BLaER1 treated with 17β-estradiol and CSF1 and Interleukin-3, amounts not matched to agents 10 nM and 100 nM (cell line): ENCODE measurements at regions not wholly inside any gene's neighbourhood (a gene's known extent, or its start where the extent isn't known, plus 50 kb on each side); places are given as distances from the start of the nearest gene placed in this dataset.

Experiments
- H3K27ac ChIP-seq, 11 experiments: shearing (Covaris generic); formaldehyde crosslinking; 2 replicates each; pipeline ENCODE4 v1.8.1; 2022
- H3K27me3 ChIP-seq, 11 experiments: shearing (Covaris generic); formaldehyde crosslinking; 2 replicates each; pipeline ENCODE4 v1.8.1; 2022
- H3K36me3 ChIP-seq, 11 experiments: shearing (Covaris generic); formaldehyde crosslinking; 2 replicates each; pipeline ENCODE4 v1.8.1; 2022
- H3K4me1 ChIP-seq, 10 experiments: shearing (Covaris generic); formaldehyde crosslinking; 2 replicates each; pipeline ENCODE4 v1.8.1; 2022
- H3K4me2 ChIP-seq, 11 experiments: shearing (Covaris generic); formaldehyde crosslinking; 2 replicates each; pipeline ENCODE4 v1.8.1; 2022
- H3K4me3 ChIP-seq, 10 experiments: shearing (Covaris generic); formaldehyde crosslinking; 2 replicates each; pipeline ENCODE4 v1.8.1; 2022
- H3K9ac ChIP-seq, 11 experiments: shearing (Covaris generic); formaldehyde crosslinking; 2 replicates each; pipeline ENCODE4 v1.8.1; 2022
- H3K9me3 ChIP-seq, 11 experiments: shearing (Covaris generic); formaldehyde crosslinking; replicated peaks in 1 of 11; 2 replicates each; pipeline ENCODE4 v1.8.1; 2022
- H4K20me1 ChIP-seq, 11 experiments: shearing (Covaris generic); formaldehyde crosslinking; 2 replicates each; pipeline ENCODE4 v1.8.1; 2022
- Cebpa-rat ChIP-seq, 11 experiments: shearing (Covaris generic); IDR thresholded peaks; 2 replicates each; pipeline ENCODE4 v1.8.1; 2022

DNA sequence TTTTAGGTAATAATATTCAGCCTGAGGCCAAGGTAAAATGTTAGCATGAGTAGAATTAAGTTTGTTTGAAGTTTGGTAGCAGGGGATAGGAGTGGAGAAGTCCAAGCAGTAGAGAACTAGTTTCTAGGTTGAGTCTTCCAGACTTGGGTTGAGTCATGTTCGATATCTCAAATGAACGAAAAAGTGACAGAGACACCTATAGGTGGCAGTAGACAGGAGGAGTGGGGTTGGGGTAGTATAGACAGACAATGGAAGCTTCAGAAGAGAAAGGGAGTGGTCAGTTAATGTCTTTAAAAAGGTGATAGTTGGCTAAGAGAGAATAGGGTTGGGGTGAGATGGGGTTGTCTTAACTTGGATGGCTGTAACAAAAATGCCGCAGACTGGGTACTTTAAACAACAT is 58.7 kb upstream of the EMCN start:
- H3K27me3 ChIP-seq: no peaks in the 10 kb centered on the region
- H3K27ac ChIP-seq: no peak overlapping the region
- H3K9me3 ChIP-seq: no peaks in the 10 kb centered on the region
- no peaks in the 10 kb centered on the region for H3K4me1 ChIP-seq
- TF ChIP-seq Cebpa-rat (IDR thresholded peaks at IDR 0.05): no peak
- H3K36me3 ChIP-seq: no peaks in the 10 kb centered on the region
- H3K9ac ChIP-seq: no peak overlapping the region
- no peak overlapping the region for H3K4me2 ChIP-seq
- H3K4me3 ChIP-seq: no peak overlapping the region
- H4K20me1 ChIP-seq: no peaks in the 10 kb centered on the region

DNA sequence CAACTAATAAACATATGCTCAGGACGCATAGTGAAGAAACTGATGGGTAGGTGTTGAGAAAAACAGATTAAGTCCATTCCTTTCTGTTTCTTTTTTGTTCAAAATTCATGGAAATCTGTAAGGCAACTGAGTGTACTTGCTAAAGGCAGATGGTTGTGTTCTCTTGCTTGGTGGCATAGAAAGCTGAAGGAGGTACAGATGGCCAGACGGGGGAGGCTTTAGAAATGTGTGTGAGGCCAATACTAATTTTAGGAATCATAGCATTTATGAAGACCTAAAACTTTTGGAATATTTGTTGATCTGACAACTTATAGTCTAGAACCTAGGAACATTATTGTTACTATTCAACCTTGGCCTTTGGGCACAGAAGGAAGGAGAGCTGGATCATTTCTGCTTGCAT is 56.8 kb upstream of the EMCN start:
- H3K4me3 ChIP-seq: no peak overlapping the region
- no peak overlapping the region for H3K27ac ChIP-seq
- H4K20me1 ChIP-seq: no peaks in the 10 kb centered on the region
- no peak for TF ChIP-seq Cebpa-rat (IDR thresholded peaks at IDR 0.05)
- H3K9me3 ChIP-seq: no peaks in the 10 kb centered on the region
- H3K27me3 ChIP-seq: no peaks in the 10 kb centered on the region
- H3K4me2 ChIP-seq: no peak overlapping the region
- no peak overlapping the region for H3K9ac ChIP-seq
- H3K4me1 ChIP-seq: no peaks in the 10 kb centered on the region
- no peaks in the 10 kb centered on the region for H3K36me3 ChIP-seq

- H3K9ac ChIP-seq: no peak overlapping the region
- H3K27me3 ChIP-seq: no peaks in the 10 kb centered on the region
- no peak overlapping the region for H3K27ac ChIP-seq
- H3K9me3 ChIP-seq: no peaks in the 10 kb centered on the region
- H3K4me3 ChIP-seq: no peak overlapping the region
- H3K36me3 ChIP-seq: no peaks in the 10 kb centered on the region
- H3K4me2 ChIP-seq: peak overlapping the region in 1 of 11 experiments; percentile 39; a peak in 1 of 22 replicates
- TF ChIP-seq Cebpa-rat (IDR thresholded peaks at IDR 0.05): no peak
- peaks cover 0 to 12% (median 0%) of the 10 kb centered on the region in 10 experiments; a peak in 4 of 20 replicates for H3K4me1 ChIP-seq
- no peaks in the 10 kb centered on the region for H4K20me1 ChIP-seq
Measured at GRCh38 chr4:100569196-100569595, 51.4 kb upstream of the EMCN start.
